Liver (tissue), 8 donors: ENCODE measurements at regions not wholly inside any gene's neighbourhood (a gene's known extent, or its start where the extent isn't known, plus 50 kb on each side); places are given as distances from the start of the nearest gene placed in this dataset.

Experiments used
- DNase-seq: peaks from one replicate; pipeline ENCODE4 v3.0.0-alpha.2; 2017; ENCODE audit warnings: low spot score
- H3K27ac ChIP-seq, 2 donors: one replicate each; pipeline ENCODE4 v1.7.0; 2013; ENCODE audit warnings: inconsistent platforms in 2 of 2, low read length in 2 of 2, control low read depth in 1 of 2, low read depth in 1 of 2, mild to moderate bottlenecking in 1 of 2
- H3K27me3 ChIP-seq, 4 donors: one replicate each; pipeline versions ENCODE4 v1.6.1 to v1.7.0; 2013; ENCODE audit warnings: low read length in 3 of 4, inconsistent platforms in 1 of 4, mild to moderate bottlenecking in 1 of 4, moderate library complexity in 1 of 4; ENCODE audit not compliant: control insufficient read depth in 4 of 4, insufficient read depth in 4 of 4
- H3K36me3 ChIP-seq, 4 donors: one replicate each; pipeline versions ENCODE4 v1.6.1 to v1.7.0; 2013; ENCODE audit warnings: low read length in 3 of 4, mild to moderate bottlenecking in 3 of 4, low read depth in 1 of 4, moderate library complexity in 1 of 4; ENCODE audit not compliant: control insufficient read depth in 4 of 4, insufficient read depth in 3 of 4
- H3K4me1 ChIP-seq, 4 donors: one replicate each; pipeline versions ENCODE4 v1.6.1 to v1.7.0; 2013; ENCODE audit warnings: low read length in 3 of 4, mild to moderate bottlenecking in 3 of 4, moderate library complexity in 1 of 4; ENCODE audit not compliant: control insufficient read depth in 4 of 4, insufficient read depth in 4 of 4
- H3K4me3 ChIP-seq, 3 donors: one replicate each; pipeline versions ENCODE4 v1.6.1 to v1.7.0; 2013; ENCODE audit warnings: low read length in 3 of 3, control low read depth in 1 of 3, low read depth in 1 of 3, mild to moderate bottlenecking in 1 of 3
- H3K9ac ChIP-seq, 2 donors: one replicate each; pipeline ENCODE4 v1.7.0; 2013; ENCODE audit warnings: low read length in 2 of 2, mild to moderate bottlenecking in 2 of 2, moderate library complexity in 2 of 2, control low read depth in 1 of 2, low read depth in 1 of 2
- H3K9me3 ChIP-seq, 4 donors: one replicate each; pipeline versions ENCODE4 v1.6.1 to v1.7.0; 2013; ENCODE audit warnings: low read length in 3 of 4; ENCODE audit not compliant: control insufficient read depth in 4 of 4
- EGR1 ChIP-seq, 2 donors: IDR thresholded peaks; 2 replicates each; pipeline ENCODE4 v1.6.1; 2016 to 2018; ENCODE audit warnings: antibody characterized with exemption in 2 of 2, low read depth in 2 of 2
- FOXA1 ChIP-seq: IDR thresholded peaks from 2 replicates; pipeline ENCODE4 v1.6.1; 2016; ENCODE audit warnings: antibody characterized with exemption
- FOXA2 ChIP-seq: IDR thresholded peaks from 2 replicates; pipeline ENCODE4 v1.6.1; 2016; ENCODE audit warnings: antibody characterized with exemption
- GABPA ChIP-seq, 2 donors: IDR thresholded peaks in 1 of 2; conservative IDR thresholded peaks in 1 of 2; 2 replicates each; pipeline ENCODE4 v1.6.1; 2016; ENCODE audit warnings: antibody characterized with exemption in 2 of 2, mild to moderate bottlenecking in 1 of 2, moderate library complexity in 1 of 2
- HNF4A ChIP-seq, 2 donors: conservative IDR thresholded peaks; 2 replicates each; pipeline ENCODE4 v1.6.1; 2016; ENCODE audit warnings: antibody characterized with exemption in 2 of 2, mild to moderate bottlenecking in 2 of 2
- JUND ChIP-seq, 2 donors: IDR thresholded peaks; 2 replicates each; pipeline ENCODE4 v1.6.1; 2016; ENCODE audit warnings: antibody characterized with exemption in 2 of 2
- NR2F2 ChIP-seq: IDR thresholded peaks from 2 replicates; pipeline ENCODE4 v1.6.1; 2016; ENCODE audit warnings: antibody characterized with exemption
- RAD21 ChIP-seq, 2 donors: IDR thresholded peaks; 2 replicates each; pipeline ENCODE4 v1.6.1; 2016; ENCODE audit warnings: antibody characterized with exemption in 2 of 2, mild to moderate bottlenecking in 2 of 2
- SP1 ChIP-seq: IDR thresholded peaks from 2 replicates; pipeline ENCODE4 v1.6.1; 2018; ENCODE audit warnings: antibody characterized with exemption, mild to moderate bottlenecking
- TAF1 ChIP-seq: conservative IDR thresholded peaks from 2 replicates; pipeline ENCODE4 v1.6.1; 2016; ENCODE audit warnings: antibody characterized with exemption, mild to moderate bottlenecking
- YY1 ChIP-seq: IDR thresholded peaks from 2 replicates; pipeline ENCODE4 v1.6.1; 2016; ENCODE audit warnings: antibody characterized with exemption, mild to moderate bottlenecking
- WGBS: extraction: QIAGEN DNeasy Blood & Tissue Kit; methylation state at CpG from one replicate; pipeline ENCODE4 v1.1.7; 2013; 5-methylcytosine and 5-hydroxymethylcytosine counted together
- TF ChIP-seq, protein P1 (sequence below): IDR thresholded peaks from 2 replicates; pipeline ENCODE4 v1.6.1; 2016; ENCODE audit warnings: antibody characterized with exemption
- TF ChIP-seq, protein P2 (sequence below): IDR thresholded peaks from 2 replicates; pipeline ENCODE4 v1.6.1; 2016; ENCODE audit warnings: antibody characterized with exemption, mild to moderate bottlenecking
- TF ChIP-seq, protein P3 (sequence below): IDR thresholded peaks from 2 replicates; pipeline ENCODE4 v1.6.1; 2016; ENCODE audit warnings: antibody characterized with exemption
- TF ChIP-seq, protein P4 (sequence below): fragments of 150-350 bp; IDR thresholded peaks from 2 replicates; pipeline ENCODE4 v1.5.1; 2017; ENCODE audit warnings: improper control_type of control experiment, low read depth, low read length; ENCODE audit not compliant: missing input control
- TF ChIP-seq, protein P5 (sequence below): IDR thresholded peaks from 2 replicates; pipeline ENCODE4 v1.6.1; 2016; ENCODE audit warnings: antibody characterized with exemption
- donor health status: healthy.
- donor health status: healthy.
- donor health status: healthy.
- donor health status: healthy.
- donor health status: healthy.

DNA sequence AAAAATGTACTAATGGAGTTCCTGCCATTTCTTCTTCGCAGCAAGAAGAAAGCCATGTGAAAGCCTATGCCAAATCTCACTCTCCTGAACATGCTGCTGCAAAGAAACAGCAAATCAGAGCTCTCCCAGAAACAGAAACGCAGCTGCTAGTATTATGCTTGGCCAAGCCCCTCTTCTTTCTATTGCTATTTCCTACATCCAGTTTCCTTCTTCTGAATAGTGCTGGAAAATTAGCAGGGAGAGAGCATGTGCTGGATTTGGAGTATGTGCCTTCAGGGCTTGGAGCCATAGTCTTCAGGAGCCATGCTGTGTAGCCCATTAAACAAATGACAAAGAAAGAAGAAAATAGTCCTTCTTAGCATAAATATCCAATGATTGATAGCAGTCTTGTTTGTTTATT is 852.0 kb upstream of the PHF14 start:
- H3K27ac ChIP-seq, result no peak overlapping the region
- WGBS, result 71% methylated on average over 2 of the region's 2 CpGs
- no peaks in the 10 kb centered on the region for H3K9me3 ChIP-seq
- H3K9ac ChIP-seq, result no peak overlapping the region
- no peak overlapping the region for H3K4me3 ChIP-seq
- no peak for TF ChIP-seq TAF1
- TF ChIP-seq, protein P1, sequence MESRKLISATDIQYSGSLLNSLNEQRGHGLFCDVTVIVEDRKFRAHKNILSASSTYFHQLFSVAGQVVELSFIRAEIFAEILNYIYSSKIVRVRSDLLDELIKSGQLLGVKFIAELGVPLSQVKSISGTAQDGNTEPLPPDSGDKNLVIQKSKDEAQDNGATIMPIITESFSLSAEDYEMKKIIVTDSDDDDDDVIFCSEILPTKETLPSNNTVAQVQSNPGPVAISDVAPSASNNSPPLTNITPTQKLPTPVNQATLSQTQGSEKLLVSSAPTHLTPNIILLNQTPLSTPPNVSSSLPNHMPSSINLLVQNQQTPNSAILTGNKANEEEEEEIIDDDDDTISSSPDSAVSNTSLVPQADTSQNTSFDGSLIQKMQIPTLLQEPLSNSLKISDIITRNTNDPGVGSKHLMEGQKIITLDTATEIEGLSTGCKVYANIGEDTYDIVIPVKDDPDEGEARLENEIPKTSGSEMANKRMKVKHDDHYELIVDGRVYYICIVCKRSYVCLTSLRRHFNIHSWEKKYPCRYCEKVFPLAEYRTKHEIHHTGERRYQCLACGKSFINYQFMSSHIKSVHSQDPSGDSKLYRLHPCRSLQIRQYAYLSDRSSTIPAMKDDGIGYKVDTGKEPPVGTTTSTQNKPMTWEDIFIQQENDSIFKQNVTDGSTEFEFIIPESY, result no peak
- TF ChIP-seq FOXA1, result no peak
- no peak for TF ChIP-seq EGR1 (IDR thresholded peaks at IDR 0.05; ENCODE audit: low read depth in 2 of 2)
- TF ChIP-seq YY1, result no peak
- TF ChIP-seq, protein P2, sequence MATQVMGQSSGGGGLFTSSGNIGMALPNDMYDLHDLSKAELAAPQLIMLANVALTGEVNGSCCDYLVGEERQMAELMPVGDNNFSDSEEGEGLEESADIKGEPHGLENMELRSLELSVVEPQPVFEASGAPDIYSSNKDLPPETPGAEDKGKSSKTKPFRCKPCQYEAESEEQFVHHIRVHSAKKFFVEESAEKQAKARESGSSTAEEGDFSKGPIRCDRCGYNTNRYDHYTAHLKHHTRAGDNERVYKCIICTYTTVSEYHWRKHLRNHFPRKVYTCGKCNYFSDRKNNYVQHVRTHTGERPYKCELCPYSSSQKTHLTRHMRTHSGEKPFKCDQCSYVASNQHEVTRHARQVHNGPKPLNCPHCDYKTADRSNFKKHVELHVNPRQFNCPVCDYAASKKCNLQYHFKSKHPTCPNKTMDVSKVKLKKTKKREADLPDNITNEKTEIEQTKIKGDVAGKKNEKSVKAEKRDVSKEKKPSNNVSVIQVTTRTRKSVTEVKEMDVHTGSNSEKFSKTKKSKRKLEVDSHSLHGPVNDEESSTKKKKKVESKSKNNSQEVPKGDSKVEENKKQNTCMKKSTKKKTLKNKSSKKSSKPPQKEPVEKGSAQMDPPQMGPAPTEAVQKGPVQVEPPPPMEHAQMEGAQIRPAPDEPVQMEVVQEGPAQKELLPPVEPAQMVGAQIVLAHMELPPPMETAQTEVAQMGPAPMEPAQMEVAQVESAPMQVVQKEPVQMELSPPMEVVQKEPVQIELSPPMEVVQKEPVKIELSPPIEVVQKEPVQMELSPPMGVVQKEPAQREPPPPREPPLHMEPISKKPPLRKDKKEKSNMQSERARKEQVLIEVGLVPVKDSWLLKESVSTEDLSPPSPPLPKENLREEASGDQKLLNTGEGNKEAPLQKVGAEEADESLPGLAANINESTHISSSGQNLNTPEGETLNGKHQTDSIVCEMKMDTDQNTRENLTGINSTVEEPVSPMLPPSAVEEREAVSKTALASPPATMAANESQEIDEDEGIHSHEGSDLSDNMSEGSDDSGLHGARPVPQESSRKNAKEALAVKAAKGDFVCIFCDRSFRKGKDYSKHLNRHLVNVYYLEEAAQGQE, result no peak
- TF ChIP-seq, protein P3, sequence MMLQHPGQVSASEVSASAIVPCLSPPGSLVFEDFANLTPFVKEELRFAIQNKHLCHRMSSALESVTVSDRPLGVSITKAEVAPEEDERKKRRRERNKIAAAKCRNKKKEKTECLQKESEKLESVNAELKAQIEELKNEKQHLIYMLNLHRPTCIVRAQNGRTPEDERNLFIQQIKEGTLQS, result no peak
- TF ChIP-seq, protein P4, sequence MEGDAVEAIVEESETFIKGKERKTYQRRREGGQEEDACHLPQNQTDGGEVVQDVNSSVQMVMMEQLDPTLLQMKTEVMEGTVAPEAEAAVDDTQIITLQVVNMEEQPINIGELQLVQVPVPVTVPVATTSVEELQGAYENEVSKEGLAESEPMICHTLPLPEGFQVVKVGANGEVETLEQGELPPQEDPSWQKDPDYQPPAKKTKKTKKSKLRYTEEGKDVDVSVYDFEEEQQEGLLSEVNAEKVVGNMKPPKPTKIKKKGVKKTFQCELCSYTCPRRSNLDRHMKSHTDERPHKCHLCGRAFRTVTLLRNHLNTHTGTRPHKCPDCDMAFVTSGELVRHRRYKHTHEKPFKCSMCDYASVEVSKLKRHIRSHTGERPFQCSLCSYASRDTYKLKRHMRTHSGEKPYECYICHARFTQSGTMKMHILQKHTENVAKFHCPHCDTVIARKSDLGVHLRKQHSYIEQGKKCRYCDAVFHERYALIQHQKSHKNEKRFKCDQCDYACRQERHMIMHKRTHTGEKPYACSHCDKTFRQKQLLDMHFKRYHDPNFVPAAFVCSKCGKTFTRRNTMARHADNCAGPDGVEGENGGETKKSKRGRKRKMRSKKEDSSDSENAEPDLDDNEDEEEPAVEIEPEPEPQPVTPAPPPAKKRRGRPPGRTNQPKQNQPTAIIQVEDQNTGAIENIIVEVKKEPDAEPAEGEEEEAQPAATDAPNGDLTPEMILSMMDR, result no peak
- no peak for TF ChIP-seq SP1
- TF ChIP-seq JUND (IDR thresholded peaks at IDR 0.05), result no peak
- TF ChIP-seq GABPA (IDR thresholded peaks at IDR 0.05 in 1 of 2, conservative IDR thresholded peaks at IDR 0.05 in 1 of 2), result no peak
- H3K4me1 ChIP-seq, result no peaks in the 10 kb centered on the region
- H3K36me3 ChIP-seq, result no peaks in the 10 kb centered on the region
- no peaks in the 10 kb centered on the region for H3K27me3 ChIP-seq
- no peak for DNase-seq

DNA sequence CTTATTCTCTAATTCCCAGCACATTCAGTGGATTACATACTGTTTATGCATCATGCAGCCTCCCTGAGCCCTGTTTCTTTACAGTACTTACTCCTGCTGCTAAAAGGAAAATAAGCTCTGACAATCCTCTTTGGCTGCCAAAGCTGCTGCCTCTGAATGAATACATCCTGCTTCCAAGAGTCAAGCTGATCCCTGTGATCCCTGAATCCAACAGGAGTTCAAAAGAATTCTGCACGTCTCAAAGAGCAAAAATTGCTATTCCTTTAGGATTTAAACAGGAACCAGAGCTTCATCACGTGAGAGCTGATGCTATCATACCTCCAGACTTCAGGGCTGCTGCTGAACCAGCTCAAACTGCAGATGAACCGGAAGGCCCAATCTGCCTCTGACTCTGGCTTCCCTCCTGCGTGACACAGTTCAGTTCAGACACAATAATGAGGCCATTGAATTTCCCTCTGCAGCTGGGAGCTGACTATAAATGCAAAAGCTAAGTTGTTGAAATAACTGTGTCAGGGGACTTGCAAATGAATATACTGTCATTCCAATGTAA is 851.0 kb upstream of the PHF14 start:
- no peaks in the 10 kb centered on the region for H3K9me3 ChIP-seq
- no peak for DNase-seq
- H3K9ac ChIP-seq, result no peak overlapping the region
- no peak overlapping the region for H3K4me3 ChIP-seq
- no peaks in the 10 kb centered on the region for H3K4me1 ChIP-seq
- WGBS, result 52% methylated on average over 4 of the region's 4 CpGs
- no peaks in the 10 kb centered on the region for H3K36me3 ChIP-seq
- H3K27me3 ChIP-seq, result no peaks in the 10 kb centered on the region
- no peak overlapping the region for H3K27ac ChIP-seq
- TF ChIP-seq, protein P5, sequence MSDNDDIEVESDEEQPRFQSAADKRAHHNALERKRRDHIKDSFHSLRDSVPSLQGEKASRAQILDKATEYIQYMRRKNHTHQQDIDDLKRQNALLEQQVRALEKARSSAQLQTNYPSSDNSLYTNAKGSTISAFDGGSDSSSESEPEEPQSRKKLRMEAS, result no peak
- TF ChIP-seq EGR1 (IDR thresholded peaks at IDR 0.05; ENCODE audit: low read depth in 2 of 2) (no peak), HNF4A (conservative IDR thresholded peaks at IDR 0.05) (no peak), FOXA2 (no peak), NR2F2 (peak; percentile 69), YY1 (no peak), SP1 (no peak), RAD21 (IDR thresholded peaks at IDR 0.05) (peak in 1 of 2 donors; percentile 39), TAF1 (no peak), GABPA (IDR thresholded peaks at IDR 0.05 in 1 of 2, conservative IDR thresholded peaks at IDR 0.05 in 1 of 2) (no peak), FOXA1 (no peak)
- TF ChIP-seq, protein P3, result no peak
- TF ChIP-seq, protein P4, result no peak
- TF ChIP-seq, protein P1, result no peak
